Neuronal stem cell (in vitro differentiated cells): ENCODE measurements at regions not wholly inside any gene's neighbourhood (a gene's known extent, or its start where the extent isn't known, plus 50 kb on each side); places are given as distances from the start of the nearest gene placed in this dataset.
"Not testable (repeated sequence)": the region's sequence is repeated elsewhere in the genome, so short reads cannot be mapped to it uniquely, and the experiment has no call there.

ENCODE experiments used
- DNase-seq: peaks from one replicate; pipeline ENCODE4 v3.0.0-alpha.2; 2013; ENCODE audit warnings: low spot score
- H2AFZ ChIP-seq: one replicate; pipeline ENCODE4 v1.6.1; 2013; ENCODE audit warnings: mild to moderate bottlenecking, low read length, inconsistent platforms
- H2AK5ac ChIP-seq: 2 replicates; pipeline ENCODE4 v1.6.1; 2013; ENCODE audit warnings: low read depth, mild to moderate bottlenecking, inconsistent platforms, low read length, moderate library complexity, mixed read lengths
- H2BK120ac ChIP-seq: 2 replicates; pipeline ENCODE4 v1.6.1; 2013; ENCODE audit warnings: low read depth, mild to moderate bottlenecking, inconsistent platforms, low read length, moderate library complexity, mixed read lengths
- H2BK12ac ChIP-seq: one replicate; pipeline ENCODE4 v1.6.1; 2013; ENCODE audit warnings: low read length, inconsistent platforms
- H2BK15ac ChIP-seq: 2 replicates; pipeline ENCODE4 v1.6.1; 2013; ENCODE audit warnings: mild to moderate bottlenecking, low read length, inconsistent platforms, mixed read lengths
- H2BK5ac ChIP-seq: one replicate; pipeline ENCODE4 v1.6.1; 2013; ENCODE audit warnings: inconsistent platforms, mild to moderate bottlenecking, low read length, moderate library complexity
- H3K14ac ChIP-seq: one replicate; pipeline ENCODE4 v1.6.1; 2013; ENCODE audit warnings: low read length, inconsistent platforms
- H3K18ac ChIP-seq: 2 replicates; pipeline ENCODE4 v1.6.1; 2013; ENCODE audit warnings: low read length, inconsistent platforms
- H3K23ac ChIP-seq: 2 replicates; pipeline ENCODE4 v1.6.1; 2013; ENCODE audit warnings: low read depth, mild to moderate bottlenecking, mixed read lengths, low read length, inconsistent platforms; ENCODE audit not compliant: poor library complexity
- H3K27ac ChIP-seq: replicated peaks from 3 replicates; pipeline ENCODE4 v1.5.1; 2013; ENCODE audit warnings: low read length, inconsistent platforms
- H3K27me3 ChIP-seq, 3 experiments: 2 replicates each; pipeline ENCODE4 v1.6.1; 2013; ENCODE audit warnings: low read length in 3 of 3, mild to moderate bottlenecking in 2 of 3, inconsistent platforms in 1 of 3, low read depth in 1 of 3, mixed read lengths in 1 of 3, moderate library complexity in 1 of 3; ENCODE audit not compliant: control insufficient read depth in 3 of 3, insufficient read depth in 3 of 3
- H3K36me3 ChIP-seq, 2 donors: replicated peaks in 1 of 2; 2 replicates each; pipeline ENCODE4 v1.6.1; 2013; ENCODE audit warnings: low read length in 2 of 2; ENCODE audit not compliant: control insufficient read depth in 2 of 2, insufficient read depth in 2 of 2
- H3K4ac ChIP-seq: 2 replicates; pipeline ENCODE4 v1.6.1; 2013; ENCODE audit warnings: inconsistent platforms, mild to moderate bottlenecking, low read length, moderate library complexity
- H3K4me1 ChIP-seq, 2 donors: 1 replicate in 1 of 2; 2 replicates in 1 of 2; pipeline ENCODE4 v1.6.1; 2013; ENCODE audit warnings: low read length in 2 of 2, low read depth in 1 of 2; ENCODE audit not compliant: control insufficient read depth in 2 of 2, insufficient read depth in 1 of 2
- H3K4me2 ChIP-seq: one replicate; pipeline ENCODE4 v1.6.1; 2013; ENCODE audit warnings: mild to moderate bottlenecking, low read length, inconsistent platforms; ENCODE audit not compliant: insufficient read depth, poor library complexity, severe bottlenecking
- H3K4me3 ChIP-seq, 2 donors: 2 replicates each; pipeline ENCODE4 v1.5.1; 2013; ENCODE audit warnings: low read length in 2 of 2, mild to moderate bottlenecking in 2 of 2, inconsistent platforms in 1 of 2, moderate library complexity in 1 of 2
- H3K79me1 ChIP-seq: one replicate; pipeline ENCODE4 v1.6.1; 2013; ENCODE audit warnings: low read depth, mild to moderate bottlenecking, inconsistent platforms, low read length, moderate library complexity
- H3K9ac ChIP-seq: one replicate; pipeline ENCODE4 v1.6.1; 2013; ENCODE audit warnings: mild to moderate bottlenecking, low read depth, low read length, inconsistent platforms; ENCODE audit not compliant: poor library complexity
- H3K9me3 ChIP-seq, 2 donors: replicated peaks in 1 of 2; 2 replicates each; pipeline versions ENCODE3 to v1.6.1; 2013; ENCODE audit warnings: low read length in 2 of 2, mild to moderate bottlenecking in 2 of 2, inconsistent platforms in 1 of 2, low read depth in 1 of 2, mixed read lengths in 1 of 2, moderate library complexity in 1 of 2; ENCODE audit not compliant: control insufficient read depth in 2 of 2, insufficient read depth in 1 of 2
- H4K8ac ChIP-seq: one replicate; pipeline ENCODE4 v1.6.1; 2013; ENCODE audit warnings: low read depth, mild to moderate bottlenecking, inconsistent platforms, low read length, moderate library complexity
- H4K91ac ChIP-seq: one replicate; pipeline ENCODE4 v1.6.1; 2013; ENCODE audit warnings: low read length, low read depth, mild to moderate bottlenecking, inconsistent platforms; ENCODE audit not compliant: poor library complexity
- WGBS, 2 donors: extraction: QIAGEN DNeasy Blood & Tissue Kit; methylation state at CpG; one replicate each; pipeline ENCODE4 v1.1.7; 2013; ENCODE audit warnings: missing lambda C conversion rate in 2 of 2, mixed read lengths in 1 of 2; ENCODE audit not compliant: insufficient read length in 2 of 2, insufficient replicate concordance in 1 of 2; ENCODE audit errors: extremely low coverage in 2 of 2; 5-methylcytosine and 5-hydroxymethylcytosine counted together

DNA sequence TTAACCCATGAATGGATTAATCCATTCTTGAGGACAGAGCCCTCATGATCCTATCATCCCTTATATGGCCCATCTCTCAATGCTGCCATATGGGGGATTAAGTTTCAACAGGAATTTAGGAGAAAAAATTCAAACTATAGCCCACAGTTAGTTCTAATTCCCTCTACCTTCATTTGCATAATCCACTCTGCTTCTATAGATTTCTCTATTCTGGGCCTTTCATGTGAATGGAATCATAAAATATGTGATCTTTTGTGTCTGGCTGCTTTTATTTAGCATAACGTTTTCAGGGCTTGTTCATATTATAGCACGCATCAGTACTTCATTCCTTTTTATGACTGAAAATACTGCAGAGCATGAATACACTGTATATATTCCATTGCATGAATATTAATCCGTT is 55.4 kb downstream of the CTSL start:
- no peak overlapping the region for H3K9ac ChIP-seq
- no peak overlapping the region for H3K4me2 ChIP-seq
- no peak overlapping the region for H2BK15ac ChIP-seq
- H2AK5ac ChIP-seq: no peak overlapping the region
- no peak overlapping the region for H3K4me3 ChIP-seq
- H2BK12ac ChIP-seq: no peak overlapping the region
- H3K14ac ChIP-seq: no peak overlapping the region
- H3K27me3 ChIP-seq: no peaks in the 10 kb centered on the region
- H3K4ac ChIP-seq: no peak overlapping the region
- H3K23ac ChIP-seq: no peak overlapping the region
- H3K27ac ChIP-seq: no peak overlapping the region
- H4K8ac ChIP-seq: no peak overlapping the region
- H4K91ac ChIP-seq: no peak overlapping the region
- no peaks in the 10 kb centered on the region for H3K4me1 ChIP-seq
- H3K79me1 ChIP-seq: no peaks in the 10 kb centered on the region
- H3K36me3 ChIP-seq: no peaks in the 10 kb centered on the region
- no peak overlapping the region for H2BK5ac ChIP-seq
- DNase-seq: no peak
- WGBS, 2 donors: no CpG with 5 or more reads among the region's 3 CpGs
- no peak overlapping the region for H2BK120ac ChIP-seq
- H3K18ac ChIP-seq: no peak overlapping the region
- peaks cover 0 to 2% of the 10 kb centered on the region in 2 donors for H3K9me3 ChIP-seq
- no peak overlapping the region for H2AFZ ChIP-seq

DNA sequence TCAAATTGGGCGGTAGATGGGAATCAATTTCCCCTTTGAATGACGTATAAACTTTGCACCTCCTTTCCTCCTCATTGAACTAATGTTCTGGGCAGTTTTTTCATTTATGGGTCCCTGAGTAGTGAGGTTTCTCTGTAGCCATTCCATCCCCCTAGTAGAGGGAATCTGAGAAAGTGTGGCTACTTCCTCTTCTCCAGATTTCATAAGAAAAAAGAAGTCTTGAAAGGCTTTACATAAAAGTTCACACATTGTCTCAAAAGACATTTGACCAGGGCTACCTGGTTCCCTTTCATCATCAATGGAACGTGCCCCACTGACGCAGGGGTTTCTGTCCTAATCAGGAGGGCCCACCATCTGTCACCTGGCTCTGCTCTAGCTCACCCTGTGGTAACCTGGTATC is 57.3 kb downstream of the CTSL start:
- Histone ChIP-seq H3K27me3 (no peaks in the 10 kb centered on the region), H3K14ac (no peak overlapping the region), H3K4me3 (no peak overlapping the region), H2BK15ac (no peak overlapping the region), H3K4me2 (no peak overlapping the region), H2AK5ac (no peak overlapping the region), H2BK5ac (no peak overlapping the region), H2BK120ac (no peak overlapping the region), H3K9ac (no peak overlapping the region), H3K18ac (no peak overlapping the region), H3K4me1 (peaks cover 0 to 4% of the 10 kb centered on the region in 2 donors), H3K9me3 (peaks cover 0 to under 1% of the 10 kb centered on the region in 2 donors), H3K27ac (no peak overlapping the region), H4K8ac (no peak overlapping the region), H2BK12ac (no peak overlapping the region), H3K36me3 (no peaks in the 10 kb centered on the region), H2AFZ (no peak overlapping the region), H3K79me1 (no peaks in the 10 kb centered on the region), H3K4ac (no peak overlapping the region), H3K23ac (no peak overlapping the region), H4K91ac (no peak overlapping the region)
- no peak for DNase-seq
- WGBS, 2 donors: no CpG with 5 or more reads among the region's 4 CpGs

DNA sequence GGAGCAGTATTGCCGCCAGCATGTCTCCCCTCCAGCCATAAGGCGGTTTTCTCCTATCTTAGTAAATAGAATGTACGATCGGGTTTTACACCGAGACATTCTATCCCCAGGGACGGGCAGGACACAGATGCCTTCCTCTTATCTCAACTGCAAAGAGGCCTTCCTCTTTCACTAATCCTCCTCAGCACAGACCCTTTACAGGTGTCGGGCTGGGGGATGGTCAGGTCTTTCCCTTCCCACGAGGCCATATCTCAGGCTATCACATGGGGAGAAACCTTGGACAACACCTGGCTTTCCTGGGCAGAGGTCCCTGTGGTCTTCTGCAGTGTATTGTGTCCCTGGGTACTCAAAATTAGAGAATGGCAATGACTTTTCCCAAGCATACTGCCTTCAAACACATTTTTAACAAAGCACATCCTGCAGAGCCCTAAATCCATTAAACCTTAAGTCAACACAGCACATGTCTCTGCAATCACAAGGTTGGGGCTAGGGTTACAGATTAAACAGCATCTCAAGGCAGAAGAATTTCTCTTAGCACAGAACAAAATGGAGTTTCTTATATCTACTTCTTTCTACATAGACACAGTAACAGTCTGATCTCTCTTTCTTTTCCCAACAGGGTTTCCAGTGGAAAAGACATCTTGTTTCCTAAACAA is 59.5 kb downstream of the CTSL start:
- H2BK5ac ChIP-seq, H2BK12ac ChIP-seq, H3K18ac ChIP-seq, H3K23ac ChIP-seq, H4K8ac ChIP-seq, H2AK5ac ChIP-seq, H2BK120ac ChIP-seq, H4K91ac ChIP-seq, H3K79me1 ChIP-seq, H3K9me3 ChIP-seq, H3K4me2 ChIP-seq, H3K14ac ChIP-seq, H2AFZ ChIP-seq, H3K36me3 ChIP-seq, H3K4me1 ChIP-seq, DNase-seq, H3K4me3 ChIP-seq, H2BK15ac ChIP-seq, H3K4ac ChIP-seq, H3K27ac ChIP-seq, H3K27me3 ChIP-seq, H3K9ac ChIP-seq: not testable (repeated sequence)
- no CpG with 5 or more reads among the region's 8 CpGs for WGBS, 2 donors

DNA sequence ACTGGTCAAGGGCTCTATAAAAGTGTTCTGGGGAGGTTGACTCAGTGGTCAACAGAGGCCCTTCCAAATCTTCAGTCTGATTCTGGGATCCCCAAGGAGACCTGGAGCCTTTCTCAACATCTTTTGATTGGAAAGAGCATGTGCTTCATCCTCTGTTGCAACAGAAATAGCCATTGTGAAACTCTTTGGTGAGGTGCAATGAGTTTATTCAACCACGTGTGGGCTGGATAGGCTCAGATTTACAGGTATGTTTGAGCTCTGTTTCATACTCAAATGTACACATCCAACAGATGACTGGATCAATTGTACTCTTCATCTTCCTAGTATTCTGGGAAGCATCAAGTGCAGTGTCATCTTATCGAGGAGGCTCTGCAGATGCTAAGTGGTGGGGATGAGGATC is 60.5 kb downstream of the CTSL start:
- Histone ChIP-seq H3K79me1 (no peaks in the 10 kb centered on the region), H3K9ac (no peak overlapping the region), H3K23ac (no peak overlapping the region), H3K4ac (no peak overlapping the region), H3K27me3 (no peaks in the 10 kb centered on the region), H3K27ac (no peak overlapping the region), H2BK120ac (no peak overlapping the region), H3K4me2 (no peak overlapping the region), H3K9me3 (no peaks in the 10 kb centered on the region), H2BK12ac (no peak overlapping the region), H2AFZ (no peak overlapping the region), H4K91ac (no peak overlapping the region), H2BK5ac (no peak overlapping the region), H2BK15ac (no peak overlapping the region), H3K36me3 (no peaks in the 10 kb centered on the region), H3K4me1 (peaks cover 0 to 4% of the 10 kb centered on the region in 2 donors), H4K8ac (no peak overlapping the region), H3K14ac (no peak overlapping the region), H3K18ac (no peak overlapping the region), H2AK5ac (no peak overlapping the region), H3K4me3 (no peak overlapping the region)
- no peak for DNase-seq
- no CpG with 5 or more reads among the region's 2 CpGs for WGBS, 2 donors
